Common myeloid progenitor, CD34-positive (primary cell): ENCODE measurements at regions not wholly inside any gene's neighbourhood (a gene's known extent, or its start where the extent isn't known, plus 50 kb on each side); places are given as distances from the start of the nearest gene placed in this dataset.

Experiments
- CTCF ChIA-PET: fragments of 350-600 bp; sonication (Branson Sonifier 250); formaldehyde crosslinking; loops from one replicate; lab custom pipeline; 2021; ENCODE audit warnings: antibody characterized with exemption; lab: Charles Lee
- POLR2A ChIA-PET: fragments of 350-600 bp; sonication (Branson Sonifier 250); formaldehyde crosslinking; loops from one replicate; lab custom pipeline; 2021; ENCODE audit warnings: antibody characterized with exemption; lab: Charles Lee
- DNase-seq, 3 donors: peaks; one replicate each; pipeline versions ENCODE4 v3.0.0 to v3.0.0-alpha.2; 2013
- H3K27ac ChIP-seq, 2 experiments: 1 replicate in 1 of 2; 2 replicates in 1 of 2; pipeline ENCODE4 v1.7.0; 2013; ENCODE audit warnings: inconsistent platforms in 2 of 2, low read length in 2 of 2, mild to moderate bottlenecking in 2 of 2, low read depth in 1 of 2, moderate library complexity in 1 of 2; ENCODE audit not compliant: severe bottlenecking in 2 of 2, insufficient read depth in 1 of 2, poor library complexity in 1 of 2
- H3K27me3 ChIP-seq, 5 experiments: replicated peaks in 2 of 5; 1 replicate in 3 of 5; 2 replicates in 2 of 5; pipeline versions ENCODE4 v1.6.1 to v1.7.0; 2013; ENCODE audit warnings: low read length in 4 of 5, mild to moderate bottlenecking in 2 of 5, moderate library complexity in 2 of 5, inconsistent platforms in 1 of 5; ENCODE audit not compliant: insufficient read depth in 5 of 5, control insufficient read depth in 4 of 5
- H3K36me3 ChIP-seq, 4 experiments: 1 replicate in 2 of 4; 2 replicates in 2 of 4; pipeline versions ENCODE4 v1.6.1 to v1.7.0; 2013; ENCODE audit warnings: low read length in 3 of 4, control low read depth in 1 of 4, mild to moderate bottlenecking in 1 of 4; ENCODE audit not compliant: control insufficient read depth in 4 of 4, insufficient read depth in 4 of 4
- H3K4me1 ChIP-seq, 4 experiments: 1 replicate in 3 of 4; 2 replicates in 1 of 4; pipeline versions ENCODE4 v1.6.1 to v1.7.1; 2013; ENCODE audit warnings: low read length in 3 of 4, mild to moderate bottlenecking in 3 of 4, control low read depth in 1 of 4, inconsistent platforms in 1 of 4, moderate library complexity in 1 of 4; ENCODE audit not compliant: control insufficient read depth in 4 of 4, insufficient read depth in 4 of 4; ENCODE audit errors: control extremely low read depth in 1 of 4
- H3K4me3 ChIP-seq, 7 experiments: 1 replicate in 4 of 7; 2 replicates in 3 of 7; pipeline versions ENCODE4 v1.5.1 to v1.7.0; 2013; ENCODE audit warnings: mild to moderate bottlenecking in 7 of 7, low read length in 6 of 7, moderate library complexity in 6 of 7, inconsistent platforms in 2 of 7, low read depth in 2 of 7, control low read depth in 1 of 7; ENCODE audit not compliant: insufficient read depth in 4 of 7, control insufficient read depth in 1 of 7; ENCODE audit errors: extremely low read depth in 1 of 7
- H3K9me3 ChIP-seq, 5 experiments: 1 replicate in 4 of 5; 2 replicates in 1 of 5; pipeline versions ENCODE4 v1.6.1 to v1.7.1; 2013; ENCODE audit warnings: low read length in 4 of 5, mild to moderate bottlenecking in 2 of 5, inconsistent platforms in 1 of 5, low read depth in 1 of 5, moderate library complexity in 1 of 5; ENCODE audit not compliant: control insufficient read depth in 4 of 5, insufficient read depth in 2 of 5; ENCODE audit errors: control extremely low read depth in 1 of 5
- WGBS: methylation state at CpG from one replicate; pipeline ENCODE4 v1.1.5; 2013; ENCODE audit not compliant: insufficient coverage; 5-methylcytosine and 5-hydroxymethylcytosine counted together

GRCh38 chr2:123481406-123481805 lies 543.7 kb upstream of the CNTNAP5 start:
- no peaks in the 10 kb centered on the region for H3K4me1 ChIP-seq
- peaks cover 0 to 4% (median 0%) of the 10 kb centered on the region in 5 experiments for H3K9me3 ChIP-seq
- 100% methylated on average over 1 of the region's 3 CpGs for WGBS
- H3K27ac ChIP-seq, result no peak overlapping the region
- H3K4me3 ChIP-seq, result no peak overlapping the region
- no peaks in the 10 kb centered on the region for H3K36me3 ChIP-seq
- ChIA-PET POLR2A (no interaction called here), CTCF (no interaction called here)
- no peak for DNase-seq
- H3K27me3 ChIP-seq, result no peaks in the 10 kb centered on the region

GRCh38 chr2:123485056-123485455 lies 540.0 kb upstream of the CNTNAP5 start:
- no peaks in the 10 kb centered on the region for H3K36me3 ChIP-seq
- POLR2A ChIA-PET, result no interaction called here
- no peak overlapping the region for H3K27ac ChIP-seq
- no peak for DNase-seq
- H3K4me1 ChIP-seq, result no peaks in the 10 kb centered on the region
- H3K9me3 ChIP-seq, result peaks cover 0 to 4% (median 0%) of the 10 kb centered on the region in 5 experiments
- 100% methylated on average over 1 of the region's 1 CpG for WGBS
- CTCF ChIA-PET, result no interaction called here
- no peak overlapping the region for H3K4me3 ChIP-seq
- no peaks in the 10 kb centered on the region for H3K27me3 ChIP-seq

GRCh38 chr2:123493687-123494086 lies 531.4 kb upstream of the CNTNAP5 start:
- no peak overlapping the region for H3K4me3 ChIP-seq
- no peaks in the 10 kb centered on the region for H3K27me3 ChIP-seq
- ChIA-PET CTCF (no interaction called here), POLR2A (no interaction called here)
- WGBS, result 100% methylated on average over 1 of the region's 1 CpG
- no peaks in the 10 kb centered on the region for H3K36me3 ChIP-seq
- no peak overlapping the region for H3K27ac ChIP-seq
- no peaks in the 10 kb centered on the region for H3K4me1 ChIP-seq
- peaks cover 0 to 7% (median 3%) of the 10 kb centered on the region in 5 experiments for H3K9me3 ChIP-seq
- DNase-seq, result no peak

GRCh38 chr2:123495241-123495640 lies 529.8 kb upstream of the CNTNAP5 start:
- 100% methylated on average over 2 of the region's 3 CpGs for WGBS
- Histone ChIP-seq H3K27me3 (no peaks in the 10 kb centered on the region), H3K36me3 (no peaks in the 10 kb centered on the region)

GRCh38 chr2:123500346-123500745 lies 524.7 kb upstream of the CNTNAP5 start:
- CTCF ChIA-PET, result no interaction called here
- Histone ChIP-seq H3K4me3 (no peak overlapping the region), H3K27me3 (no peaks in the 10 kb centered on the region)

More at GRCh38 chr2:123495241-123495640, 529.8 kb upstream of the CNTNAP5 start:
- Histone ChIP-seq H3K4me3 (no peak overlapping the region), H3K4me1 (no peaks in the 10 kb centered on the region), H3K27ac (no peak overlapping the region), H3K9me3 (peaks cover 0 to 7% (median 3%) of the 10 kb centered on the region in 5 experiments)
- POLR2A ChIA-PET, result no interaction called here
- no peak for DNase-seq
- CTCF ChIA-PET, result no interaction called here

GRCh38 chr2:123500988-123501387 lies 524.1 kb upstream of the CNTNAP5 start:
- WGBS, result 100% methylated on average over 1 of the region's 2 CpGs
- DNase-seq, result no peak

More at GRCh38 chr2:123500346-123500745, 524.7 kb upstream of the CNTNAP5 start:
- POLR2A ChIA-PET, result no interaction called here
- WGBS, result 100% methylated on average over 1 of the region's 1 CpG
- Histone ChIP-seq H3K27ac (no peak overlapping the region), H3K4me1 (no peaks in the 10 kb centered on the region), H3K9me3 (peaks cover 0 to 2% (median 0%) of the 10 kb centered on the region in 5 experiments), H3K36me3 (no peaks in the 10 kb centered on the region)
- no peak for DNase-seq

GRCh38 chr2:123502931-123503330 lies 522.2 kb upstream of the CNTNAP5 start:
- Histone ChIP-seq H3K4me3 (no peak overlapping the region), H3K9me3 (peaks cover 0 to 2% (median 0%) of the 10 kb centered on the region in 5 experiments), H3K27ac (no peak overlapping the region), H3K4me1 (no peaks in the 10 kb centered on the region), H3K27me3 (no peaks in the 10 kb centered on the region), H3K36me3 (no peaks in the 10 kb centered on the region)
- DNase-seq, result no peak
- 100% methylated on average over 3 of the region's 4 CpGs for whole genome bisulfite sequencing
- ChIA-PET CTCF (no interaction called here), POLR2A (no interaction called here)

More at GRCh38 chr2:123500988-123501387, 524.1 kb upstream of the CNTNAP5 start:
- Histone ChIP-seq H3K4me3 (no peak overlapping the region), H3K36me3 (no peaks in the 10 kb centered on the region), H3K27me3 (no peaks in the 10 kb centered on the region), H3K27ac (no peak overlapping the region), H3K4me1 (no peaks in the 10 kb centered on the region), H3K9me3 (peaks cover 0 to 2% (median 0%) of the 10 kb centered on the region in 5 experiments)
- CTCF ChIA-PET, result no interaction called here
- POLR2A ChIA-PET, result no interaction called here
